Stomach (tissue), 8 donors: ENCODE measurements at regions not wholly inside any gene's neighbourhood (a gene's known extent, or its start where the extent isn't known, plus 50 kb on each side); places are given as distances from the start of the nearest gene placed in this dataset.

Experiments used
- DNase-seq, 2 donors: peaks; one replicate each; pipeline versions ENCODE4 v3.0.0 to v3.0.0-alpha.2; 2013 to 2019
- H3K27ac ChIP-seq, 5 donors: fragments of 200-600 bp in 4 of 5; sonication (generic) in 4 of 5; one replicate each; pipeline ENCODE4 v1.5.1; 2013 to 2019; ENCODE audit warnings: mild to moderate bottlenecking in 1 of 5, moderate library complexity in 1 of 5
- H3K27me3 ChIP-seq, 3 donors: fragments of 200-600 bp; sonication (generic); one replicate each; pipeline ENCODE4 v1.5.1; 2017 to 2019; ENCODE audit warnings: mixed run types in 1 of 3
- H3K36me3 ChIP-seq, 4 donors: fragments of 200-600 bp; sonication (generic); 1 replicate in 3 of 4; 2 replicates in 1 of 4; pipeline ENCODE4 v1.5.1; 2016 to 2019
- H3K4me1 ChIP-seq, 4 donors: fragments of 200-600 bp; sonication (generic); one replicate each; pipeline ENCODE4 v1.5.1; 2016 to 2019
- H3K4me3 ChIP-seq, 4 donors: fragments of 200-600 bp; sonication (generic) in 3 of 4; one replicate each; pipeline ENCODE4 v1.5.1; 2016 to 2019; ENCODE audit warnings: mild to moderate bottlenecking in 1 of 4
- H3K9me3 ChIP-seq, 4 donors: fragments of 200-600 bp; sonication (generic); one replicate each; pipeline ENCODE4 v1.5.1; 2016 to 2019
- EP300 ChIP-seq: sonication (generic); formaldehyde crosslinking; IDR thresholded peaks from one replicate; pipeline ENCODE4 v1.6.1; 2017; ENCODE audit warnings: antibody characterized with exemption
- POLR2A ChIP-seq, 4 donors: fragments of 450-650 bp; IDR thresholded peaks; one replicate each; pipeline ENCODE4 v1.6.1; 2016; ENCODE audit warnings: antibody characterized with exemption in 4 of 4, control low read depth in 2 of 4, mild to moderate bottlenecking in 1 of 4, moderate library complexity in 1 of 4
- POLR2AphosphoS5 ChIP-seq, 3 donors: sonication (generic); formaldehyde crosslinking; IDR thresholded peaks; one replicate each; pipeline ENCODE4 v1.6.1; 2016; ENCODE audit warnings: antibody characterized with exemption in 3 of 3
- WGBS, 5 donors: extraction: QIAGEN DNeasy Blood & Tissue Kit in 3 of 5; methylation state at CpG; one replicate each; pipeline versions ENCODE4 v1.1.5 to v1.1.7; 2013 to 2018; 5-methylcytosine and 5-hydroxymethylcytosine counted together
- intact Hi-C: fragments of 100-400 bp; cut with DNase I; formaldehyde crosslinking; loops from one replicate; pipeline ENCODE4 v1.15.1; 2023; ENCODE audit warnings: low total_unique reads
- TF ChIP-seq, protein P1 (sequence below), 7 experiments: fragments of 450-650 bp in 4 of 7; fragments of 200-600 bp in 3 of 7; sonication (generic) in 3 of 7; IDR thresholded peaks; one replicate each; pipeline ENCODE4 v1.5.1; 2016 to 2019; ENCODE audit warnings: antibody characterized with exemption in 7 of 7, control low read depth in 2 of 7, mild to moderate bottlenecking in 1 of 7
- donor health status: healthy with polysubstance abuse.
- donor health status: Bipolar disorder and iron deficiency.
- donor health status: healthy.

DNA sequence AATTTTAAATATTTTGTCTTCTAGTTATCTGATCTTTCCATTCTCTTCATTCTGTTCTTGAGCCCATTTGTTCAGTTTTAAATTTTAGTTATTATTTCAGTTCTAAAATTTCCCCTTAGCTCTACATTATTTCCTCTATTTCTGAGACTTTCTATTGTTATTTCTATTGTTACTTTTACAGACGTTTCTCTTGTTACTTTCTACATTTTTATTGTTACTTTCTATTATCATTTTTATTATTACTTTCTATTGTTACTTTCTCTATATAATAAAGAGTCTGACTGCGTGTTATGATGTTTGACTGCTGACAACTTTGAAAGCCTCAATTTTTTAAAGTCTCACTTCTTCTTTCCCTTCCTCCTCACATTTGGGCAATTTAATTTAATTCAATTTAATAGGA lies 915.7 kb upstream of the PCDH20 start:
- Histone ChIP-seq H3K4me1 (no peaks in the 10 kb centered on the region), H3K9me3 (no peaks in the 10 kb centered on the region), H3K4me3 (no peak overlapping the region), H3K27me3 (no peaks in the 10 kb centered on the region), H3K36me3 (no peaks in the 10 kb centered on the region), H3K27ac (no peak overlapping the region)
- intact Hi-C loops = no loop called here
- 86 to 94% (median 87%) methylated on average over 2 of the region's 2 CpGs for WGBS, 5 donors
- DNase-seq = no peak
- TF ChIP-seq POLR2A (IDR thresholded peaks at IDR 0.05) (no peak), EP300 (no peak), POLR2AphosphoS5 (IDR thresholded peaks at IDR 0.05) (no peak)
- TF ChIP-seq, protein P1, sequence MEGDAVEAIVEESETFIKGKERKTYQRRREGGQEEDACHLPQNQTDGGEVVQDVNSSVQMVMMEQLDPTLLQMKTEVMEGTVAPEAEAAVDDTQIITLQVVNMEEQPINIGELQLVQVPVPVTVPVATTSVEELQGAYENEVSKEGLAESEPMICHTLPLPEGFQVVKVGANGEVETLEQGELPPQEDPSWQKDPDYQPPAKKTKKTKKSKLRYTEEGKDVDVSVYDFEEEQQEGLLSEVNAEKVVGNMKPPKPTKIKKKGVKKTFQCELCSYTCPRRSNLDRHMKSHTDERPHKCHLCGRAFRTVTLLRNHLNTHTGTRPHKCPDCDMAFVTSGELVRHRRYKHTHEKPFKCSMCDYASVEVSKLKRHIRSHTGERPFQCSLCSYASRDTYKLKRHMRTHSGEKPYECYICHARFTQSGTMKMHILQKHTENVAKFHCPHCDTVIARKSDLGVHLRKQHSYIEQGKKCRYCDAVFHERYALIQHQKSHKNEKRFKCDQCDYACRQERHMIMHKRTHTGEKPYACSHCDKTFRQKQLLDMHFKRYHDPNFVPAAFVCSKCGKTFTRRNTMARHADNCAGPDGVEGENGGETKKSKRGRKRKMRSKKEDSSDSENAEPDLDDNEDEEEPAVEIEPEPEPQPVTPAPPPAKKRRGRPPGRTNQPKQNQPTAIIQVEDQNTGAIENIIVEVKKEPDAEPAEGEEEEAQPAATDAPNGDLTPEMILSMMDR (IDR thresholded peaks at IDR 0.05) = no peak

DNA sequence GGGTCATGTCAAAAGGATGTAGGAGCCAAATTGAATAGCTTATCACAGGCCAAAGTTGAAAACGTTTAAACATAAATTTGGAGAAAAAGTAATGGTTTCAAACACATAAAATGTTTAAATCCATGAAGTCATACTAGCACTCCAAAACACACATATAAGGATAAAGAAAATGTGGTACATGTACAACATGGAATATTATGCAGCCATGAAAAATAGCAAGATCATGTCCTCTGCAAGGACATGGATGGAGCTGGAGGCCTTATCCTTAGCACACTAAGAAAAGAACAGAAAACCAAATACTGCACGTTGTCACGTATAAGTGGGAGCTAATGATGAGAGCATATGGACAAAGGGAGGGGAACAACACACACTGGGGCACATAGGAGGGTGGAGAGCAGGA lies 911.7 kb upstream of the PCDH20 start:
- TF ChIP-seq, protein P1 (IDR thresholded peaks at IDR 0.05) = no peak
- TF ChIP-seq POLR2AphosphoS5 (IDR thresholded peaks at IDR 0.05) (no peak), EP300 (no peak)
- DNase-seq = no peak
- no peaks in the 10 kb centered on the region for H3K36me3 ChIP-seq
- WGBS, 5 donors = 84 to 89% (median 85%) methylated on average over 3 of the region's 3 CpGs
- no peaks in the 10 kb centered on the region for H3K4me1 ChIP-seq
- intact Hi-C loops = no loop called here
- H3K9me3 ChIP-seq = no peaks in the 10 kb centered on the region
- H3K27me3 ChIP-seq = no peaks in the 10 kb centered on the region
- H3K27ac ChIP-seq = no peak overlapping the region
- no peak overlapping the region for H3K4me3 ChIP-seq

DNA sequence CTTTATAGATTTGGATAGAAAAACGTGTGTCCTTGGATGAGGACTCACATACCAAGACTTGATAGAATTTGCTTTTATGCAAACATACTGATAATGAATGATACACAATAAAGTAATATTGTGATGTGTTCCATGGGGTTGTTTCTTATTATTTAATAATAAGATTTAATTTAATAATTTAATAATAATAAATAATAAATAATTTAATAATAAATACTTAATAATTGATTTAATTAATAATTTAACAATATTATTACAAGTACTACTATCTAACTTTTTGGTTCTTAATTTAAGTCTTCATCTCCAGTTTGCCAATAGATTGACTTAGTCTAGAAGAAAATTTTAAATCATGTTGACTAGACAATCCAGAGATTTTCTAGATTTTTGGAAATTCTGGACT lies 909.2 kb upstream of the PCDH20 start:
- intact Hi-C loops = no loop called here
- Histone ChIP-seq H3K4me1 (peaks cover 0 to 11% (median 5%) of the 10 kb centered on the region in 4 donors), H3K27ac (no peak overlapping the region), H3K27me3 (no peaks in the 10 kb centered on the region), H3K9me3 (no peaks in the 10 kb centered on the region), H3K36me3 (no peaks in the 10 kb centered on the region), H3K4me3 (no peak overlapping the region)
- DNase-seq = no peak
- WGBS, 5 donors = 35 to 51% (median 40%) methylated on average over 1 of the region's 1 CpG
- no peak for TF ChIP-seq EP300
- TF ChIP-seq, protein P1 (IDR thresholded peaks at IDR 0.05) = no peak
- no peak for TF ChIP-seq POLR2A (IDR thresholded peaks at IDR 0.05)
- TF ChIP-seq POLR2AphosphoS5 (IDR thresholded peaks at IDR 0.05) = no peak

DNA sequence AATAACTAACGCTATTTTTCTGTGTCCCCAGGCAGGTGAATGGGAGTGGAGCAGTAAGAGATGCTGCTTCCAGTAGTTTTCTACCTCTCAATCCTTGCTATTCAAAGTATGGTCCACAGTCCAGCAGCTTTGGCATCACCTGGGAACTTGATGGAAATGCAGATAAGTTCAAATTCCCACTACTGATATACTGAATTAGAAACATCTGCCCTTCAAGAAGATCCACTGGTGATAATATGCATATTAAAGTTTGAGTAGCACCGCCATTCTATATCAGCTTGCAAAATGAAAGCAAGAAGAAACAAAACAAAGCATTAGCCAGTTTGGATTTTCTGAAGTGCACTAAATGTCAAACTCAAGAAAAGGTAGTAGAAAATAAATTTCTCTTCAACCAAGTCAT lies 906.2 kb upstream of the PCDH20 start:
- H3K4me3 ChIP-seq = no peak overlapping the region
- peaks cover 0 to 11% (median 5%) of the 10 kb centered on the region in 4 donors for H3K4me1 ChIP-seq
- intact Hi-C loops = no loop called here
- no peak for TF ChIP-seq POLR2AphosphoS5 (IDR thresholded peaks at IDR 0.05)
- TF ChIP-seq EP300 = no peak
- H3K9me3 ChIP-seq = no peaks in the 10 kb centered on the region
- H3K27ac ChIP-seq = no peak overlapping the region
- no peaks in the 10 kb centered on the region for H3K36me3 ChIP-seq
- 64 to 81% (median 70%) methylated on average over 2 of the region's 2 CpGs for WGBS, 5 donors
- DNase-seq = no peak
- no peaks in the 10 kb centered on the region for H3K27me3 ChIP-seq

DNA sequence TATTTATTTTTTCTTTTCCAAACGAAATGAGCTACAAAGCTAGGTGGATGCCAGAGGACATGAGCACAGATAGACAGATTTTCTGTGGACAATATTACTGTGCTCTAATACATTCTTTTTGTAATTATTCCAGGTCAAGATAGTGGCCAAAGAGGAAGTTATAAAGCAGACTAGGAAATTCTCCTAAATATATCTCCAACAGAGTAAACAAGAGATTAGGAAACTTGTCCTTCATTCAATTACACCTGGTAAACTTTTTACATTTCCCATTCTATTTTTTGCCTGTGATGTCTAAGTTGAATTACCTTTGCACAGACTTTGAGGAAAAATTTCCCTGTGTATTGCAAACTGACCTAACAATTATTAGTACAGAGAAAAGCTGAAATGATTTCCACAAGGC lies 905.5 kb upstream of the PCDH20 start:
- Histone ChIP-seq H3K27me3 (no peaks in the 10 kb centered on the region), H3K36me3 (no peaks in the 10 kb centered on the region), H3K9me3 (no peaks in the 10 kb centered on the region), H3K4me3 (no peak overlapping the region), H3K4me1 (peaks cover 0 to 11% (median 5%) of the 10 kb centered on the region in 4 donors), H3K27ac (no peak overlapping the region)
- no peak for DNase-seq
- WGBS, 5 donors = 0 to 7% (median 1%) methylated on average over 1 of the region's 1 CpG
- intact Hi-C loops = no loop called here
- no peak for TF ChIP-seq EP300
- TF ChIP-seq POLR2A (IDR thresholded peaks at IDR 0.05) = no peak
- no peak for TF ChIP-seq POLR2AphosphoS5 (IDR thresholded peaks at IDR 0.05)
- TF ChIP-seq, protein P1 (IDR thresholded peaks at IDR 0.05) = no peak
